GM12878 (cell line): ENCODE measurements at regions not wholly inside any gene's neighbourhood (a gene's known extent, or its start where the extent isn't known, plus 50 kb on each side); places are given as distances from the start of the nearest gene placed in this dataset.

ENCODE experiments used
- ATAC-seq: fragments of 200-7000 bp; cut with Tn5 transposase; 3 replicates; pipeline ENCODE4 v1.9.1; 2020; ENCODE audit warnings: mild to moderate bottlenecking, moderate library complexity
- BruUV-seq: library from RNA; stranded (reverse); fragments of 400-500 nt; replicated peaks from 2 replicates; lab custom pipeline; 2021; lab: Mats Ljungman, UMichigan
- CTCF ChIA-PET: fragments of 300-600 bp; sonication (Branson Sonifier 250); formaldehyde crosslinking; extraction: SDS; loops from one replicate; lab custom pipeline; 2021; ENCODE audit warnings: inconsistent platforms; lab: Yijun Ruan, JAX
- POLR2A ChIA-PET: fragments of 350-600 bp; formaldehyde crosslinking; extraction: SDS; loops from one replicate; lab custom pipeline; 2021; ENCODE audit warnings: inconsistent platforms; lab: Charles Lee
- RAD21 ChIA-PET: fragments of 300-600 bp; sonication (Branson Sonifier 250); formaldehyde crosslinking; loops from one replicate; lab custom pipeline; 2023; ENCODE audit warnings: antibody characterized with exemption; ENCODE audit not compliant: unreplicated experiment; lab: Charles Lee
- SMC1A ChIA-PET: fragments of 300-600 bp; sonication (Branson Sonifier 250); formaldehyde crosslinking; loops from one replicate; lab custom pipeline; 2023; ENCODE audit not compliant: unreplicated experiment, uncharacterized antibody; lab: Charles Lee
- DNase-seq: peaks from one replicate; pipeline ENCODE4 v3.0.0-alpha.2; 2011; ENCODE audit warnings: low read depth, low spot score
- FAIRE-seq: peaks from 3 replicates; lab custom pipeline; 2011; peaks lifted over from hg19 to GRCh38; lab: Jason Lieb, UNC
- H2AFZ ChIP-seq: 2 replicates; pipeline ENCODE4 v1.6.0; 2011; ENCODE audit warnings: low read depth, low read length, control low read depth; ENCODE audit not compliant: control insufficient read depth
- H3K27ac ChIP-seq: 2 replicates; pipeline ENCODE4 v1.5.1; 2011; ENCODE audit warnings: control low read depth; ENCODE audit not compliant: control insufficient read depth, insufficient read depth
- H3K27me3 ChIP-seq, 2 experiments: replicated peaks in 1 of 2; 2 replicates each; pipeline versions ENCODE4 v1.6.0 to v1.6.1; 2011; ENCODE audit warnings: low read length in 1 of 2; ENCODE audit not compliant: control insufficient read depth in 2 of 2, insufficient read depth in 2 of 2
- H3K36me3 ChIP-seq, 2 experiments: 2 replicates each; pipeline ENCODE4 v1.5.1; 2011; ENCODE audit warnings: low read length in 1 of 2; ENCODE audit not compliant: control insufficient read depth in 2 of 2, insufficient read depth in 2 of 2
- H3K4me1 ChIP-seq: 2 replicates; pipeline ENCODE4 v1.6.1; 2011; ENCODE audit warnings: mild to moderate bottlenecking, low read length, moderate library complexity, mixed read lengths; ENCODE audit not compliant: control insufficient read depth, insufficient read depth
- H3K4me2 ChIP-seq: 2 replicates; pipeline ENCODE4 v1.6.0; 2011; ENCODE audit warnings: control low read depth; ENCODE audit not compliant: control insufficient read depth, insufficient read depth
- H3K4me3 ChIP-seq: fragments of 200-600 bp; sonication (generic); 2 replicates; pipeline ENCODE4 v1.5.1; 2016
- H3K79me2 ChIP-seq: 2 replicates; pipeline ENCODE4 v1.6.0; 2011; ENCODE audit warnings: low read length; ENCODE audit not compliant: control insufficient read depth, insufficient read depth
- H3K9ac ChIP-seq: 2 replicates; pipeline ENCODE4 v1.8.0; 2011; ENCODE audit warnings: low read length, control low read depth, mixed read lengths; ENCODE audit not compliant: control insufficient read depth, insufficient read depth
- H3K9me3 ChIP-seq: replicated peaks from 3 replicates; pipeline ENCODE4 v1.5.1; 2011; ENCODE audit warnings: mild to moderate bottlenecking, low read length; ENCODE audit not compliant: control insufficient read depth, insufficient read depth
- H4K20me1 ChIP-seq: 2 replicates; pipeline ENCODE4 v1.6.0; 2011; ENCODE audit not compliant: control insufficient read depth, insufficient read depth
- BCL3 ChIP-seq: IDR thresholded peaks from 2 replicates; pipeline ENCODE4 v1.6.1; 2011; ENCODE audit warnings: borderline replicate concordance, low read depth, mild to moderate bottlenecking, moderate library complexity, low read length; ENCODE audit not compliant: insufficient read depth, poor library complexity, severe bottlenecking
- PBX3 ChIP-seq: IDR thresholded peaks from 2 replicates; pipeline ENCODE4 v1.6.1; 2011; ENCODE audit warnings: mild to moderate bottlenecking, low read depth, low read length, moderate library complexity; ENCODE audit not compliant: insufficient replicate concordance
- USF1 ChIP-seq: IDR thresholded peaks from 2 replicates; pipeline ENCODE4 v1.6.1; 2011; ENCODE audit warnings: borderline replicate concordance, low read depth, mild to moderate bottlenecking, moderate library complexity, mixed read lengths, low read length; ENCODE audit not compliant: insufficient read depth; ENCODE audit errors: extremely low read length
- WGBS: methylation state at CpG from one replicate; pipeline ENCODE4 v1.1.6; 2016; ENCODE audit warnings: low lambda C conversion rate; ENCODE audit not compliant: insufficient replicate concordance, insufficient coverage; ENCODE audit errors: missing lambda C conversion rate; 5-methylcytosine and 5-hydroxymethylcytosine counted together
- in situ Hi-C: fragments of 300-500 bp; cut with MboI; formaldehyde crosslinking; loops from 9 replicates; pipeline ENCODE4 v1.14.3; 2018; ENCODE audit warnings: mixed read lengths
- intact Hi-C: fragments of 100-400 bp; cut with micrococcal nuclease; formaldehyde crosslinking; loops from one replicate; pipeline ENCODE4 v1.14.2; 2022; ENCODE audit not compliant: unreplicated experiment

GRCh38 chr5:171697221-171698102 is 88.2 kb upstream of the SMIM23 start:
- Histone ChIP-seq H2AFZ (no peak overlapping the region), H3K79me2 (no peaks in the 10 kb centered on the region), H3K27me3 (peaks cover 0 to 2% of the 10 kb centered on the region in 2 experiments; a peak in 1 of 4 replicates), H3K36me3 (no peaks in the 10 kb centered on the region)
- TF ChIP-seq PBX3 (peak; percentile 43), USF1 (no peak), BCL3 (peak; percentile 93)
- TF ChIP-seq, all 136 proteins: peak for 2
- no peaks in the 10 kb centered on the region for H3K9me3 ChIP-seq
- RAD21 ChIA-PET, result no interaction called here
- no peaks in the 10 kb centered on the region for H4K20me1 ChIP-seq
- CTCF ChIA-PET, result no interaction called here
- no peak overlapping the region for H3K9ac ChIP-seq
- SMC1A ChIA-PET, result interaction anchor here (0.6 kb wide), 1 partner anchor 711 kb away, joined by 3 read pairs; no protein-coding TSS in a partner anchor
- POLR2A ChIA-PET, result no interaction called here
- ATAC-seq, result no peak
- no peak overlapping the region for H3K4me3 ChIP-seq
- WGBS, result 43% methylated on average over 18 of the region's 18 CpGs
- H3K4me2 ChIP-seq, result no peak overlapping the region
- no peaks in the 10 kb centered on the region for H3K4me1 ChIP-seq
- intact Hi-C loops, result no loop called here
- no peak for DNase-seq
- no peak for FAIRE-seq
- in situ Hi-C loops, result no loop called here
- no TSS peak for BruUV-seq
- no peak overlapping the region for H3K27ac ChIP-seq
